Stimulated activated CD8-positive, alpha-beta memory T cell treated with anti-CD3 and anti-CD28 coated beads, Interleukin-12 subunit alpha, Interleukin-12 subunit beta, amount 100 ng/mL, for 24 hours (primary cell): ENCODE measurements at regions not wholly inside any gene's neighbourhood (a gene's known extent, or its start where the extent isn't known, plus 50 kb on each side); places are given as distances from the start of the nearest gene placed in this dataset.
"Not testable (repeated sequence)": the region's sequence is repeated elsewhere in the genome, so short reads cannot be mapped to it uniquely, and the experiment has no call there.

Experiments
- DNase-seq: peaks from one replicate; pipeline ENCODE4 v3.0.0-alpha.2; 2020; ENCODE audit errors: extremely low read depth

DNA sequence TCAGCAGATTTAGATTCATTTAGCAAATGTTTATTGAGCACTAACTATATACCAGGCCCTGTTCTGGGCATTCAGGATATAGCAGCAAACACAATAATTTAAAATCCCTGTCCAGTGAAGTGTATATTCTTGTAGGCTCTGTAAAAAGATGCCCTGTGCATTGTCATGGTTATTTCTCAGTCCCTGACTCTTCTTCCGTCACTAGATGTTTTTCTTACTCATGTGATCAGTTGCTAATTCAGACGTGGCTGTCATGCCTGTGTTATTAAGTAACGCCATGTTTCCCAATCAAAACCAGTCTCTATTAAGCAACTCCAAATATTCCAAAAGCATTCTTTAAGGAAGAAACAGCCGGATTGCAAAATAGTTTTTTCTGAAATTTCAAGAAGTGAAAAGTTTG lies 118.7 kb upstream of the NBPF19 start:
- DNase-seq = not testable (repeated sequence)

DNA sequence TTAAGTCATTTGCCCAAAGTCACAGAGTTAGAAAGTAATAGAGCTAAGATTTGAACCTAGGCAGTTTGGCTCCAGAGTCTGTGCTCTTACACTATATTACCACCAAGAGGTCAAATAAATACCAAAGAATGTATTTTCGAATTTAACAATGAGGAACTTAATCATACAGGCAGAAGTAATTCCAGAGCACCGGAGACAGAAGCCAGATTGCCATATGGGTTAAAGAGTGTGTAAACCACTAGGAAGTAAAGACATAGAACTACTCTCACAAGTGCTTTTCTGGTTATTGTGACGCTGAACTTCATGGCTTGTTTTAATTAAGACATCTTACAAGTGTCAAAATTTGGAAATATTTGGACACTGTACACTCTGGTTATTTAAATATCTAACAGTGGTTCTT lies 114.5 kb upstream of the NBPF19 start:
- DNase-seq = not testable (repeated sequence)

DNA sequence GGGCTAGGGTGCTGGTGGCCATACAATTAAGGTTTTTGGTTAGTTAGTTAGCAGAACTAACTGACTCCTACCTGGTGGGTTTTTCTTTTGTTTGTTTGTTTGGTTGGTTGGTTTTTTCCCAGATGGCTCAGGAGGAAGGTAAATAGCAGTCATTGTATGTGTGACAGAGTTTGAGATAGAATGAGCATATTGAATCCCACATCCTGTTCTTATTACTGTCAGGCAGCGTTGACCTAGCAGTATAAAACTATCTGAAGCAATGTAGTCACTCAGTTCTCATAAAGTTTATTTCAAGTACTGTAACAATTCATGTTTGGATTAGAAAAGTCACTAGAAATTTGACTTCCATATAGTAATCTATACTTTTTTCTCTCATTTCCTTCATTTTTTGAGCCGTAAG lies 113.5 kb upstream of the NBPF19 start:
- not testable (repeated sequence) for DNase-seq

DNA sequence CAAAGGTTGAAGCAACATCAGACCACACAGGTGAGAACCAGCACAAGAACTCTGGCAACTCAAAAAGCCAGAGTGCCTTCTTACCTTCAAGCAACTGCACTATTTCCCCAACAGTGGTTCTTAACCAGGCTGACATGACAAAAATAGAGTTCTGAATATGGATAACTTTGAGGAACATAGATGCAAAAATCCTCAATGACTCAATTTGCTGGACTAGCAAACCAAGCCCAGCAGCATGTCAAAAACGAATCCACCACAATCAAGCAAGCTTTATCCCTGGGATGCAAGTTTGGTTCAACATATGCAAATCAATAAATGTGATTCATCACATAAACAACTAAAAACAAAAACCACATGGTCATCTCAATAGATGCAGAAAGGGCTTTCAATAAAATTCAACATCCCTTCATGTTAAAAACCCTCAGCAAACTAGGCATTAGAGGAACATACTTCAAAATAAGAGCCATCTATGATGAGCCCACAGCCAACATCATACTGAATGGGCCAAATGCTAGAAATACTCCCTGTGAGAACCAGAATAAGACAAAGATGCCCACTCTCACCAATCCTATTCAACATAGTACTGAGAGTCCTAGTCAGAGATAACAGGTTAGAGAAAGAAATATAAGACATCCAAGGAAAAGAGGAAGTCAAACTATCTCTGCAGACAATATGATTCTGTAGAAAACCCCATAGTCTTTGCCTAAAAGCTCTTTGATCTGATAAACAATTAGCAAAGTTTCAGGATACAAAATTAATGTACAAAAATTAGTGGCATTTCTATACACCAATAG lies 110.5 kb upstream of the NBPF19 start:
- not testable (repeated sequence) for DNase-seq

DNA sequence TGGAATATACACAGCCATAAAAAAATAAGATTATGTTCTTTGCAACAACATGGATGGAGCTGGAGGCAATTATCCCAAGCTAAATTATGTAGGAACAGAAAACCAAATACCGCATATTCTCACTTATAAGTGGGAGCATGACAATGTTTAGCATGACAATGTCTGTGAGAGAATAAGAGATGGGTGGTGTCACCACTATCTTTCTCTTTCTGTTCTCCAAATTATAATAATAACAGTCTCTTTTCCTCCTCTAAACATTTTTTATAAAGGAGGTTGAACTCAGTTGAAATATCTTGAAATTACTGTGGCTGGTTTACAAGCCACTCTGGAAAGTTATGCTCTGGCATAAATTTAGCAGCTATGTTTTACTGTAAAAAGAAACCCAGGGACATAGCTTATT lies 108.4 kb upstream of the NBPF19 start:
- DNase-seq = not testable (repeated sequence)

DNA sequence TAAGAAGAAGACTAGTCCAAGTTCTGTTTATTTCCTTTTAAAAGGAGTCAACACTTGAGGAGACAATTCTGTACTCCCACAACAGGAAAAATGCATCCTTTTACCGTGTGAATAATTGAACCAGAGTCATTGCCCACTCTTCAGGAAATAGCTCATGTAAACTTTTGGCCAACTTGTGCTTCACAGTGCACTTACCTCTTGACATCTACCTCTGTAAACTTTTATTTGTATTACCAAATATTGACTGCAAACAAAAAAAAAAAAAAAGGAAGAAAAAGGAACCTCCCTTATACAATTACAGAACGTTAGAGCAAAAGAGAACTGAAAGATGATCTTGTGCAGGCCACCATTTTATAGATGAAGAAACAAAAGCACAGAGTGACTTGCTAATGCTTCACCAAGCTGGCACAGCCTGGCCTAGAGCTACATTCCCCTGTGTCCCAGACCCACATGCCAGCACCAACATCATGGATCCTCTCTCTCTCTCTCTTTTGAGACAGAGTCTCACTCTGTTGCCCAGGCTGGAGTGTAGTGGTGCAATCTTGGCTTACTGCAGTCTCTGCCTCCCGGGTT lies 107.3 kb upstream of the NBPF19 start:
- DNase-seq = not testable (repeated sequence)

DNA sequence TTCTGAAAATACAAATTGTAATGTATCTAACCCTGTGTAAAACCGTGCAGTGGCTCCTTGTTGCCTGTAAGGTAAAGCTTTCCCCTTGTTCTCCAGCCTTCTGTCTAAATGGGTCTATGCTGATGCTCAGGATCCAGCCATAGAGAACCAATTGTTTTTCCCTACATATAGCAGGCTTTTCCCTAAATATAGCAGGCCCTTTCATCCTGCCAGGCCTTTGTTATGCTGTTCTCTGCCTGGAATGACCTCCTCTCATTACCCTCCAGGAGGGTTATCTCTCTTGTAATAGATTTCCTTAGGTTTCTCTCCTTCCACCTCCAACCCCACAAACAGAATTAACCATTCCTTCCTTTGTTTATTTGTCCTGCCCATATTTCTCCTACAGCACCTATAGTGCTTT lies 106.5 kb upstream of the NBPF19 start:
- not testable (repeated sequence) for DNase-seq

DNA sequence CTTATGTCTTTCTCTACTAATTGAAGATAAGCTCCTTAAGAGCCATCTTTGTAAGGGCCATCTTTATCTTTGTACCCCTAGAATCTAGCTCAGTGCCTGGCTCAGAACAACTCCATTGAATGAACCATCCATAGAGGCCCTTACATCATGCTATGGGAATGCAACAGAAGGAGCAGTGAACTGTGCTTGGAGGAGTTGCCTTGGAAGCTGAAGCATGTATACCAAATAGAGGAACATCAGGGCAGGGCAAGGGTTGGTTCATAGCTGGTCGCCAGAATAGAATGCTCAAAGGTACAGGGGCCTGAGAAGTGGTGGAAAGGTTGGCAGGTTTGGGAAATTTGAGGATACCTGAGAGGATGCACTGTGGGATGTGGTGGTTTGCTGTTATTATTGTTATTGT lies 105.8 kb upstream of the NBPF19 start:
- not testable (repeated sequence) for DNase-seq

DNA sequence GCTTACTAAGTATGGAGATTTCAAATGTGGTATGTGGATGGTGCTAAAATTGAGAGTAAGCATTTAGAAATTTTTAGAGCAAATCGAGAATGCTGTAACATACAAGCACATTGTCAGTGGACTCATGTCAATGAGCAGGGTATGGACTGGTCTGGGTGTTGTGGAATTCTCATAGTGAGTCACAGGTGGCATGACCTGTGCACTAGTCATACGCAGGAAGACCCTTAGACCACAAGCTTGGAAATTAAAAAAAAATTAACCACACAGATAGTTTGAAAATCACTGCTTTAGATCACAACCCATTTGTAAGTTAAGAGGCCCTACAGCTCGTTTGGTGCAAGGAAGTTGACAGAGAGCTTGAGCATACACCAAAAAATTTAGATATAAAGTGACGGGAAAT lies 102.9 kb upstream of the NBPF19 start:
- not testable (repeated sequence) for DNase-seq

DNA sequence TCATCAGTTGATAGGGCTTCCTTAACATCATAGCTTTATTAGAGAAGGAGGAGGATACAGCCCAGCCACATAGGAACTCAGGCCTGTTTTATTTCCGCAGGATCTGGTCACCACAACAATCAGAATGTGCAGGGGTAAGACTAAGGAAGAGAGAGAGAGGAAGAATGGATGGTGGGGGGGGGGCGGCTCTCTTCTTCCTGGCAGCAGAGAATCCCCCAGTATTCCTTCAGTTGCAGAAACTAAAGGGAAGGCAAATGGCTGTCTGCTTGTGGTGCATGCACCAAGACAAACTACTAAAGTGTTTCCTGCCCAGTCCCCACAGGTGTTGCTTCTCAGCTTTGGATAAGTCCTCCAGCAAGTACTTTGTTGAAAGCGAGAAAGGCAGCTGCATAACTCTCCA lies 96.4 kb upstream of the NBPF19 start:
- not testable (repeated sequence) for DNase-seq

DNA sequence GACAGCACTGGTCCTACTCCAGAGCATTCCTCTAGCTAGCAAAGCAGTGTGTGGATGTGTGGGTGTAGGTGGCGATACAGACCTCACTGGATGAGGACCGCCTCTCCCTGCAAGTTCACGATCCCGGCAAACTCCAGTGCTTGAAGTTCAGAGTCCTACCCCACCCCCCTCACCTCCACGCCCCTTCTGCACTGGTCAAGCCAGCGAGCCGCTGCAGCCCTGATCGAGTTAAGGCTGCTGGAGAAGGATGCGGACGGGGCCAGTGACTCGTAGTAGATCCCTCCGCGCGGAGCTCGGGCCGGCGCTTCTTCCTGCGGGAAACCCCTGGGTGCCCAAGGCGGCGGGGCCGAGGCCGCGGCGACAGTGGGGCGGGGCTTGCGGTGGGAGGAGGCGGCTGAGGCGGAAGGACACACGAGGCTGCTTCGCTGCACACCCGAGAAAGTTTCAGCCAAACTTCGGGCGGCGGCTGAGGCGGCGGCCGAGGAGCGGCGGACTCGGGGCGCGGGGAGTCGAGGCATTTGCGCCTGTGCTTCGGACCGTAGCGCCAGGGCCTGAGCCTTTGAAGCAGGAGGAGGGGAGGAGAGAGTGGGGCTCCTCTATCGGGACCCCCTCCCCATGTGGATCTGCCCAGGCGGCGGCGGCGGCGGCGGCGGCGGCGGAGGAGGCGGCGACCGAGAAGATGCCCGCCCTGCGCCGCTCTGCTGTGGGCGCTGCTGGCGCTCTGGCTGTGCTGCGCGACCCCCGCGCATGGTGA lies 84.5 kb upstream of the NBPF19 start:
- not testable (repeated sequence) for DNase-seq

DNA sequence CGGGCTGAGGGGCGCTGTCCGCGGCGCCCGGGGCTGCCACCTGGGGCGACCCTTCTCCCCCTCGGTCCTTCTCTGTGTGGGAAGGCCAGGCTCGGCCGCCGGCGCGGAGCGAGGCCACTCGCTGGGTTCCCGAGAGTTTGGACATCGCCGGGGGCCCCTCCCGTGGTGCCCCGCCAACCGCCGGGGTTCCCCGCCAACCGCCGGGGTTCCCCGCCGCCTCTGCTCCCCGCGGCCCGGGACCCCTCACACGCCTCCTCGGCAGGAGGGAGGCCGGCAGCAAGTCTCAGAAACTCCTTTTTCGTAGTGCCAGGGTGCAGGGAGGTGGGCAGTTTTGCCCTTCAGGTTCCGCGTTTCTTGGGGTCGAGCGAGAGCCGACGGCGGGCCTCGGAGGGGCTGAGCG lies 83.9 kb upstream of the NBPF19 start:
- DNase-seq = not testable (repeated sequence)

DNA sequence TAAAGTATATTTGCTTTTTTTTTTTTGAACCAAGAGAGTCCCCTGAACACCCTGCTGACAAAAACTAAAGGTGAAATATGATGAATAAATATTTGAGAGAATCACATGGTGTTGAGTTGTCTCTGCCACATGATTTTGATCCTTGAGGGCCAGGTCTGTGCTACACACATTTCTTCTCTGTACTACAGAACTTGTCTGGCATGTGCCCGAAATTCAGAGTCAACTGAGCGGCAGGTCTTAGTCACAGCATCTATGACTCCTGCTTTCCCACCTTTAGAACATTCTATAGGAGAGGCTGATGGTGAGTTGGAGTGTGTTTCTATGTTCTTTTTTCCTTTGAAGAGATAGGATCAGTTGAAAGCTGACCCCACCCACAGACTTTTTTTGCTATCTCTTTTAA lies 79.0 kb upstream of the NBPF19 start:
- not testable (repeated sequence) for DNase-seq

DNA sequence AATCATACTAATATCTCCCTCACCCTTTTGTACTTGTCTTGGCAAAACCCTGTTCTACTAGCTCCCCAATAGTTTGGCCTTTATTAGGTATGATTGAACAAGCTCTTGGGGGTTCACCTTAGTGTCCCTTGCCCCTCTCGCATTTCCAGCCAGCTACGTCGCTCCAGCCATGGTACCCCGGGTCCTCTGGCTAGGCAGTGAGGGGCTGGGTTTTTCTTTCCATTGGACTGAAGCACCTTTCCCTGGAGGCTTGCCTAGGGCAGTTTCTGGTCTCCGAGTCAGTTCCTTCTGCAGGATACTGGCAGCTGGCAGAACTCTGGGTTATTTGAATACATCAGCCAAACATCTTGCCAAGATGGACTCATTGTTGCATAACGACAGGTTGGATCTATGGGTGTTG lies 76.3 kb upstream of the NBPF19 start:
- DNase-seq = not testable (repeated sequence)

DNA sequence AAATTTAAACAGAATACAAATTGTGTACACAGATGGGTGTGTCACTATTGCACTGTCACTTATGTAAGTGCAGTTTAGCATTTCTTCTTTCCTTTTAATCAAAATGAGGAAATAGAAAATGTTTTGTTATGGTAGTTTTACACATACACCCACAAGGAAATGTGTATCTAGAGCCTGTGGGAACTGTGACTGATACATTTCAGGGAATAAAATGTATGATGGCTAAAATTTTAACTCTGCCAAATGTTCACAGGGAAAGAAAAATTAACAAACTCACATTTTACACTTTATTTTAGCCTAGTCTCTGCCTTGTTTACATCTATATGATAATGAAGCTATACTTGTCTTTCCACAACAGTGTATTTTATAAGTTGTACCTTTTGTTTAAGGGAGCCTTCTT lies 66.4 kb upstream of the NBPF19 start:
- DNase-seq = not testable (repeated sequence)

DNA sequence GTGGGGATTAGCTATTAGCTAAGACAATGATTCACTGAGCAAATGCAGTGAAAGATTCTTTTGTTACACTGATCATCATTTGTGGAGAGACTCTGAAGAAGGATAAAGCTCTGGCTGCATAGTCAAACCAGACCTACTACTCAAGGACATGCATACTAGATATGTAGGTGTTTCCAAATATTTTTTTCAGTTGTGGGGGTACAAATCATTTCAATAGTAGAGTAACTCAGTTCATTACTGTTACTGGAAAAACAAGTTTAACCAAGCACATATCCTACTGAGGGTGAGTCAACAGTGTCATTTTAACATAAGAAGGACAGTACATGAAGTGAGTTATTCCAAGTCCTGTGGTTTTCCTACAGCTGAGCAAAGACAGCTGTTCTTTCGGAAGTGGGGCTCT lies 59.5 kb upstream of the NBPF19 start:
- DNase-seq = not testable (repeated sequence)

DNA sequence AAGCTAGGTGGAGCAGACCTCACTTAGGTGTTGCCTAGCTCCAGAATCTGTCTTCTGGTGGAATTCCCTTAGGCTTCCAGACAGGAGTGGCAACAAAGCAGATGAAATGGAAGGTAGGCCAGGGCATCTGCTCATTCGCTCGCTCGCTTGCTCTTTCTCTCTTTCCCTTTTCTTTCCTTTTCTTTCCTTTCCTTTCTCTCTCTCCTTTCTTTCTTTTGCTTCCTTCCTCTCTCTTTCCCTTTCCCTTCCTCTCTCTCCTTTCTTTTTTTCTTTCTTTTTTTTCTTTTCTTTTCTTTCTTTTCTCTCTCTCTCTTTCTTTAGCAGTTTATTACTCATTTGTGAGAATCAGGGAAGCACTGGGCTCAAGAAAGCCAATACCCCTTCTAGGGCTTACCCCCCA lies 56.1 kb upstream of the NBPF19 start:
- DNase-seq = not testable (repeated sequence)

DNA sequence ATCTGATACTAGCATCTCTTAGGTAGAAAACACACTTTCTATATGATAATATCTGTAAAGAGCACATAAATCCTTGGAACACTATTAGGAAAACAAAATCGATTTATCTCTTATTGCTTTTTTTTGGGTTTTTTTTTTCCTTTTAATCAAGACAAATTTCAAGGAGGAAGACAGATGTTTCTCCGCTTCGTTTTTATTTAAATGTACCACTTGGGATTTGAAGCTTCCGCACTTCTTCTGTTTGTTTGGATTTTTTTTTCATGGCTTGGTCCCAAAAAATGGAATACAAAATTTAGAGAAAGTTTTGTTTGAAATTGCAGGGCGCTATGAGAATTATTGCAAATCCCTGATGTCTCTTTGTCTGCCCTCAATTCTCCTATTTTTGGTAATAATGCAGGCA lies 51.7 kb upstream of the NBPF19 start:
- not testable (repeated sequence) for DNase-seq
